ENCODE measurements at regions not wholly inside any gene's neighbourhood (a gene's known extent, or its start where the extent isn't known, plus 50 kb on each side); places are given as distances from the start of the nearest gene placed in this dataset.

- Histone ChIP-seq H3K4me3 (ENCODE audit: low read length, poor library complexity, severe bottlenecking) (no peak overlapping the region), H3K79me2 (ENCODE audit: insufficient read depth, low read length) (no peaks in the 10 kb centered on the region), H3K9me3 (ENCODE audit: insufficient read depth, low read depth, low read length) (no peaks in the 10 kb centered on the region), H3K9me2 (replicated peaks; ENCODE audit: low read depth, low read length) (no peaks in the 10 kb centered on the region), H3F3A (ENCODE audit: low read depth) (no peaks in the 10 kb centered on the region), H3K4me1 (ENCODE audit: insufficient read depth, low read length, poor library complexity, severe bottlenecking) (no peaks in the 10 kb centered on the region), H4K20me1 (ENCODE audit: insufficient read depth, low read length, poor library complexity, severe bottlenecking) (no peaks in the 10 kb centered on the region), H3K4me2 (ENCODE audit: low read depth, low read length, poor library complexity, severe bottlenecking) (no peak overlapping the region), H3K36me3 (ENCODE audit: insufficient read depth, low read length) (no peaks in the 10 kb centered on the region), H2AFZ (ENCODE audit: low read length) (no peak overlapping the region), H3K27me3 (ENCODE audit: insufficient read depth, low read length, poor library complexity, severe bottlenecking) (no peaks in the 10 kb centered on the region), H3K9ac (ENCODE audit: low read depth, low read length, poor library complexity, severe bottlenecking) (no peak overlapping the region)
- no peak for TF ChIP-seq EZH2phosphoT487 (IDR thresholded peaks at IDR 0.05; ENCODE audit: borderline replicate concordance)
- TF ChIP-seq, protein P1, sequence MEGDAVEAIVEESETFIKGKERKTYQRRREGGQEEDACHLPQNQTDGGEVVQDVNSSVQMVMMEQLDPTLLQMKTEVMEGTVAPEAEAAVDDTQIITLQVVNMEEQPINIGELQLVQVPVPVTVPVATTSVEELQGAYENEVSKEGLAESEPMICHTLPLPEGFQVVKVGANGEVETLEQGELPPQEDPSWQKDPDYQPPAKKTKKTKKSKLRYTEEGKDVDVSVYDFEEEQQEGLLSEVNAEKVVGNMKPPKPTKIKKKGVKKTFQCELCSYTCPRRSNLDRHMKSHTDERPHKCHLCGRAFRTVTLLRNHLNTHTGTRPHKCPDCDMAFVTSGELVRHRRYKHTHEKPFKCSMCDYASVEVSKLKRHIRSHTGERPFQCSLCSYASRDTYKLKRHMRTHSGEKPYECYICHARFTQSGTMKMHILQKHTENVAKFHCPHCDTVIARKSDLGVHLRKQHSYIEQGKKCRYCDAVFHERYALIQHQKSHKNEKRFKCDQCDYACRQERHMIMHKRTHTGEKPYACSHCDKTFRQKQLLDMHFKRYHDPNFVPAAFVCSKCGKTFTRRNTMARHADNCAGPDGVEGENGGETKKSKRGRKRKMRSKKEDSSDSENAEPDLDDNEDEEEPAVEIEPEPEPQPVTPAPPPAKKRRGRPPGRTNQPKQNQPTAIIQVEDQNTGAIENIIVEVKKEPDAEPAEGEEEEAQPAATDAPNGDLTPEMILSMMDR (conservative IDR thresholded peaks at IDR 0.05; ENCODE audit: low read length), result no peak
These were observed 728.8 kb downstream of the RERGL start for GRCh38 chr12:17361224-17361623.

DNA sequence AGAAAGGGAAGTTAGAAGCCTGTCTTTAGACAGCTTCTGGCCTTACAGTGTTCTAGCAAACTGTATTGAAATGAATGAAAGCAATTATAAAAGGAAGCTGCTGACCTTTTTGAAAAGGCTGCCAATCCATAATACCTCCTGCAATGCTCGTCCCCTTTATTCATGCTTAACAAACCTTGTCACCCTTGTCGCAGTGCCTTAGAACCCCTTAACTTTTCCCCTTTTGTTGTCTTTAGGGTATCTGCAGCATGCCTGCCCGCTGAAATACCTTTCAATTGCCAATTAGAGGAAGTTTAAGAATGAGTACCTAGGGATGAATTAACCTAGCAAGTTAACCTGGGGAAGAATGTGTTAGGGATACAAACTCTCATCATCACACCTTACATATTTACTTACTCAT is 731.2 kb downstream of the RERGL start:
- Histone ChIP-seq H3K4me2 (ENCODE audit: low read depth, low read length, poor library complexity, severe bottlenecking) (no peak overlapping the region), H3F3A (ENCODE audit: low read depth) (no peaks in the 10 kb centered on the region), H2AFZ (ENCODE audit: low read length) (no peak overlapping the region), H3K79me2 (ENCODE audit: insufficient read depth, low read length) (no peaks in the 10 kb centered on the region), H3K36me3 (ENCODE audit: insufficient read depth, low read length) (no peaks in the 10 kb centered on the region), H4K20me1 (ENCODE audit: insufficient read depth, low read length, poor library complexity, severe bottlenecking) (no peaks in the 10 kb centered on the region), H3K9me2 (replicated peaks; ENCODE audit: low read depth, low read length) (no peaks in the 10 kb centered on the region), H3K9me3 (ENCODE audit: insufficient read depth, low read depth, low read length) (no peaks in the 10 kb centered on the region), H3K4me1 (ENCODE audit: insufficient read depth, low read length, poor library complexity, severe bottlenecking) (no peaks in the 10 kb centered on the region), H3K9ac (ENCODE audit: low read depth, low read length, poor library complexity, severe bottlenecking) (no peak overlapping the region), H3K4me3 (ENCODE audit: low read length, poor library complexity, severe bottlenecking) (no peak overlapping the region), H3K27me3 (ENCODE audit: insufficient read depth, low read length, poor library complexity, severe bottlenecking) (no peaks in the 10 kb centered on the region)
- no peak for TF ChIP-seq EZH2phosphoT487 (IDR thresholded peaks at IDR 0.05; ENCODE audit: borderline replicate concordance)
- TF ChIP-seq, protein P1 (conservative IDR thresholded peaks at IDR 0.05; ENCODE audit: low read length), result no peak

- Histone ChIP-seq H3K27me3 (ENCODE audit: insufficient read depth, low read length, poor library complexity, severe bottlenecking) (no peaks in the 10 kb centered on the region), H3K4me2 (ENCODE audit: low read depth, low read length, poor library complexity, severe bottlenecking) (no peak overlapping the region), H3K79me2 (ENCODE audit: insufficient read depth, low read length) (no peaks in the 10 kb centered on the region), H4K20me1 (ENCODE audit: insufficient read depth, low read length, poor library complexity, severe bottlenecking) (no peaks in the 10 kb centered on the region), H3K9me2 (replicated peaks; ENCODE audit: low read depth, low read length) (no peaks in the 10 kb centered on the region), H3K4me1 (ENCODE audit: insufficient read depth, low read length, poor library complexity, severe bottlenecking) (no peaks in the 10 kb centered on the region), H3K4me3 (ENCODE audit: low read length, poor library complexity, severe bottlenecking) (no peak overlapping the region), H3F3A (ENCODE audit: low read depth) (no peaks in the 10 kb centered on the region), H3K36me3 (ENCODE audit: insufficient read depth, low read length) (no peaks in the 10 kb centered on the region), H3K9me3 (ENCODE audit: insufficient read depth, low read depth, low read length) (no peaks in the 10 kb centered on the region), H3K9ac (ENCODE audit: low read depth, low read length, poor library complexity, severe bottlenecking) (no peak overlapping the region), H2AFZ (ENCODE audit: low read length) (no peak overlapping the region)
- TF ChIP-seq EZH2phosphoT487 (IDR thresholded peaks at IDR 0.05; ENCODE audit: borderline replicate concordance), result no peak
- TF ChIP-seq, protein P1 (conservative IDR thresholded peaks at IDR 0.05; ENCODE audit: low read length), result no peak
These were observed 732.6 kb downstream of the RERGL start for GRCh38 chr12:17357396-17357795.
